Endothelial cell (in vitro differentiated cells): ENCODE measurements at regions not wholly inside any gene's neighbourhood (a gene's known extent, or its start where the extent isn't known, plus 50 kb on each side); places are given as distances from the start of the nearest gene placed in this dataset.

Experiments used
- DNase-seq: peaks from one replicate; pipeline ENCODE4 v3.0.0; 2021; ENCODE audit warnings: low spot score
- H3K27ac Mint-ChIP-seq: one replicate; pipeline ENCODE4 v1.8.0; 2021; ENCODE audit warnings: mixed read lengths, inconsistent platforms; ENCODE audit not compliant: unreplicated experiment
- H3K27me3 Mint-ChIP-seq: one replicate; pipeline ENCODE4 v1.8.0; 2021; ENCODE audit warnings: mild to moderate bottlenecking, moderate library complexity, mixed read lengths, inconsistent platforms; ENCODE audit not compliant: unreplicated experiment
- H3K36me3 Mint-ChIP-seq: one replicate; pipeline ENCODE4 v1.8.0; 2021; ENCODE audit warnings: mild to moderate bottlenecking, low read depth, mixed read lengths, inconsistent platforms; ENCODE audit not compliant: unreplicated experiment
- H3K4me1 Mint-ChIP-seq: one replicate; pipeline ENCODE4 v1.8.0; 2021; ENCODE audit warnings: mild to moderate bottlenecking, mixed read lengths, inconsistent platforms; ENCODE audit not compliant: unreplicated experiment
- H3K4me3 Mint-ChIP-seq: one replicate; pipeline ENCODE4 v1.8.0; 2021; ENCODE audit warnings: mild to moderate bottlenecking, mixed read lengths, inconsistent platforms; ENCODE audit not compliant: unreplicated experiment
- H3K9me3 Mint-ChIP-seq: one replicate; pipeline ENCODE4 v1.8.0; 2021; ENCODE audit warnings: mixed read lengths, inconsistent platforms; ENCODE audit not compliant: unreplicated experiment
- CTCF ChIP-seq: fragments of 200-600 bp; sonication (generic); IDR thresholded peaks from one replicate; pipeline ENCODE4 v1.5.0; 2021; ENCODE audit warnings: antibody characterized with exemption; ENCODE audit not compliant: unreplicated experiment

- Mint-ChIP-seq H3K36me3 (no peaks in the 10 kb centered on the region), H3K4me1 (peaks cover 6% of the 10 kb centered on the region), H3K9me3 (no peaks in the 10 kb centered on the region), H3K27me3 (no peaks in the 10 kb centered on the region), H3K27ac (no peak overlapping the region), H3K4me3 (no peak overlapping the region)
- no peak for DNase-seq
- no peak for TF ChIP-seq CTCF
Measured at GRCh38 chr2:180191432-180192124, 184.5 kb upstream of the CWC22 start.

- H3K9me3 Mint-ChIP-seq = no peaks in the 10 kb centered on the region
- H3K36me3 Mint-ChIP-seq = no peaks in the 10 kb centered on the region
- no peak for TF ChIP-seq CTCF
- H3K4me1 Mint-ChIP-seq = peaks cover 4% of the 10 kb centered on the region
- no peak overlapping the region for H3K27ac Mint-ChIP-seq
- no peaks in the 10 kb centered on the region for H3K27me3 Mint-ChIP-seq
- H3K4me3 Mint-ChIP-seq = no peak overlapping the region
- DNase-seq = no peak
Measured at GRCh38 chr2:180190851-180191250, 183.8 kb upstream of the CWC22 start.

- H3K9me3 Mint-ChIP-seq = no peaks in the 10 kb centered on the region
- H3K27ac Mint-ChIP-seq = no peak overlapping the region
- TF ChIP-seq CTCF = no peak
- no peak for DNase-seq
- peaks cover 3% of the 10 kb centered on the region for H3K4me1 Mint-ChIP-seq
- H3K4me3 Mint-ChIP-seq = no peak overlapping the region
- no peaks in the 10 kb centered on the region for H3K36me3 Mint-ChIP-seq
- no peaks in the 10 kb centered on the region for H3K27me3 Mint-ChIP-seq
Measured at GRCh38 chr2:180187611-180188010, 180.5 kb upstream of the CWC22 start.

DNA sequence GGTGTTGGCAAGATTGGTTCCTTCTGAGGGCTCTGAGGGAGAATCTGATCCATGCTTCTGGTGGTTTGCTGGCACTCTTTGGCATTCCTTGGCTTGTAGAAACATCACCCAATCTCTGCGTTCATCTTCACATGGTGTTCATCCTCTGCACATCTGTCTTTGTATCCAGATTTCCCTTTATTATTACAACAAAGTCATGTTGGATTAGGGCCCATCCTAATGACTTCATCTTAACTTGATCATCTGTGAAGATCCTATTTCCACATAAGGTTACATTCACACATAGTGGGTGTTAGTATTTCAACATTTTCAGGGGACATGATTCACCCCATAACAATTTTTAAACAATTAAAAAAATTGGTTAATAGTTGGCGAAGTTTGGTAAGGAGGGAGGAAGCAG, 177.4 kb upstream of the CWC22 start:
- no peak for DNase-seq
- Mint-ChIP-seq H3K9me3 (no peaks in the 10 kb centered on the region), H3K27me3 (no peaks in the 10 kb centered on the region), H3K36me3 (no peaks in the 10 kb centered on the region), H3K4me1 (no peaks in the 10 kb centered on the region), H3K4me3 (no peak overlapping the region), H3K27ac (no peak overlapping the region)
- no peak for TF ChIP-seq CTCF

- Mint-ChIP-seq H3K27me3 (no peaks in the 10 kb centered on the region), H3K36me3 (no peaks in the 10 kb centered on the region), H3K4me3 (no peak overlapping the region), H3K27ac (no peak overlapping the region), H3K4me1 (no peaks in the 10 kb centered on the region), H3K9me3 (no peaks in the 10 kb centered on the region)
- no peak for DNase-seq
- no peak for TF ChIP-seq CTCF
Measured at GRCh38 chr2:180180511-180180910, 173.4 kb upstream of the CWC22 start.
